ENCODE measurements at regions not wholly inside any gene's neighbourhood (a gene's known extent, or its start where the extent isn't known, plus 50 kb on each side); places are given as distances from the start of the nearest gene placed in this dataset.

DNA sequence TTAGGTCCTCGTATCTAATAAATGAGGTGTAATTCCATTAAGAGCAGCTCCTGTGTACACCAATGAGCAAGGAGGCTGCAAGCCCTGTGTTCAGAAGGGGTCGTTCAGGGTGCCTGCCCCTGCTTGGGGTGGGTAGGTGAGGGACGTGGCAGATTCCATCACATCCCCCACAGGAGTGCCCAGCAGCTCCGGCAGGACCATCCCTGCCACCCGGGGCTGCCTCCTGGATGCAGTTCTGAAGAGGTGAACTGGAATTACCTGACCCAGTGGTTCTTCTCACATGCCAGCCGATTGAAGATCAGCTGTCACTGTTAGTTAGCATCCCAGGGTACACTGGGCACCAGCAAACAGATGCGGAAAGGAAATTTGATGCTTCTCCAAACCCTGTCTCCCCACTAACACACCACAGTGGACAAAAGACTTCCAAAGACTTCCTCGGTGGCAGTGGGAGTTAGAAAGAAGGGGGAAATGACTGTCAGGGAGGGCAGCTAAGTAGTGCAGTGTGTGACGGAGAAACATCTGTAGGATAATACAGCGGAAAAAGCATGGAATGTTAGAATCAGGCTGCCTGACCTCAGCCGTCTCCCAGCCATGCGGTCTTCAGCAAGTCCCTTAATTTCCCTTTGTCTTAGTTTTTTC lies 313.6 kb upstream of the ZMIZ1 start:
- no peak for DNase-seq (ENCODE audit: low read depth in 2 of 2)

DNA sequence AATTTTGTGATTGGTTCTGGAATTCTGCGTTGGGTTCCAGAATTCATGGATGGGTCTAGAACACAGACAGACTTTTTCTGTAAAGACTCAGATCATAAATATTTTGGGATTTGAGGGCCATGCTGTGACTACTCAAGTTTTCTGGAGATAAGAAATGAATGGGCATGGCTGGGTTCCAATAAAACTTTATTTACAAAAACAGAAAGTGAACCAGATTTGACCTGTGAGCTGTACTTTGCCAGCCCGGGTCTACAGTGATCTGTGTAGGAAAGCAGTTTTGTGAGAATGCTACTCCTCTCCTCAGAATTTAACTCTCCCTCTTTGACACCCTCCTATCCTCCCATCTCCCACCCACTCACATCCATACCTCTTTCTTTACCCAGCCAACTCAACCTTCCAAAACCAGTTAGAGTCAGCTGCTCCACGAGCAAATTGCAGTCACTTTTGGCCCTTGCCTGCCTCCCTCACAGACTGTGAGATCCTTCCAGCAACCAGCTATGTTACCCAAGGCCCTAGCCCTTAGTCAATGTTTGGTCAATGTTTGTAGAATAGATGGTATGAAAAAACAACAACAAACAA lies 312.8 kb upstream of the ZMIZ1 start:
- no peak for DNase-seq (ENCODE audit: low read depth in 2 of 2)

DNA sequence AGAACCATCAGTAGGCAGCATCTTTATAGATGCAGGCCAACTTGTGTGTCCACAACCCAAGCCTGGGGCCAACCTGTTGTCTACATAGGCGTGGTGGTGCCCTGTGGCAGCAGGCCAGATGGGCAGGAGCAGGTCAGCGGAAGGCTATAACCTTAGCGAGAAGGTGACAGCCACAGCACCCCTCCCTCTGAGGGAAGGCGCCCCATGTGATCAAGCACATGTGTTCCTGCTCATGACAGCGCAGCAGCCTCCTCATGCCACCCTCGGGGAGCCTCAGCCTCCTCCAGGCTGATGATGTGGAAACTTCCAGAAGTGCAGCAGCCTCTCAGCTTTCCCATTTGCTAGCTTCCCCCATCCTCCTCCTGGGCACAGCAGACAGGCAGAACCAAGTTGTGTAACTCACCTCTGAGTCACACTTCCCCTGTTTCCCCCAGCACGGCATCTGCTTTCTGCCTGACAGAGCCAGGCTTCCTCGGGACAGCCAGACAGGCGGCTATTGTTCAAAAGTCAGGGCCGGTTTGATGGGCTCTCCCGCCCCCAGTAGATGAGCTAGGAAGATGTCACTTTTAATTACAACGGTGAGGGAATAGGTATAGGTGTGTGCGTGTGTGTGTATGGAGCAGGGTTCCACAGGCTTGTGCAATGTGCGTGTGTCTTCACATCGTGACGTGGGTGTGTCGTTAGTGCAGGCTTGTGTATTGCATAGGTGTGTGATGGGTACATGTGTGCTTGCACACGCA lies 312.0 kb upstream of the ZMIZ1 start:
- DNase-seq (ENCODE audit: low read depth in 2 of 2), result no peak

DNA sequence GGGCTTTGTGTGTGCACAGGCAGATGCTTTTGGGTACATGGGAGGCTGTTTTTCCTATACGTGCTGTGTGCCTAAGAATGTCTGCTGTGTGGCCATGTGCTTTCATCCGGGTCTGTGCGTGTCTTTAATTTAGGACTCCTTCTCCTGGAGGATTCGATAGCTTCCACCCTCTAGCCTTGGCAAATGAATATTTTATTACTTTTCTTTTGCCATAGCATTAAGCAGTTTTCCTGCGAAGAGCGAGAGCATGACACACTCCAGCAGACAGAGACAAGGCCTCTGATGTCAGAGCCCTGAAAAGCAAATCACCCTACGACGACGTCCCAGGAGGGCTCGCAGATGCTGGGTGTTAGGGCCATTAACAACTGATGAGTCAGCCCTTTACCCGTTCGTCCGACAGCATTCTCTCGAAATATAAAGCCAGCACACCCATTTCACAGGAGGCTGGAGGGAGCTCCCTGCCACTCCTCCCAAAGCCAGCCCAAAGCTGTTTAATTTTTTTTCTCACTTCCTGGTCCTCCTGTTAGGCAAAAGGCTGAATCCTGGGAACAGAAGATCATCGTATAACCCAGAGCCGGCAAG lies 311.3 kb upstream of the ZMIZ1 start:
- DNase-seq (ENCODE audit: low read depth in 2 of 2), result no peak

DNA sequence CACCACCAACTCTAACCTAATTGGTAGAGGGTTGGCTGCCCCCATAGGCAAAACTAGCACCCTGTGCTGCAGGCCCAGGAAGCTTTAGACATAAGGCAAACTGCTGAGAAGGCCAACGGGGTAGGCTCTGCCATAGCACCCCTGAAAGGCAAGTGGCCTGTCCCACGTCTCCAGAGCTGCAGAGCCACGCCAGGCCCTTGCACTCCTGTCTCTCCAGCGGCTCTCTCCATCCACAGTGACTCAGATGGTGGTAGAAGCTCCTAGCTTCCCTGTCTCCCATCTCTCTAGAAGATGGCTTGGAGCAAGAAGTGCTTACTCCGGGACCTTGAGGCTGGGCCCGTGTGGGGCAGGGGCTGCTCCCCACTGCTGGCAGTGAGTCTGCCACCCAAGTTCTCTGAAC lies 310.6 kb upstream of the ZMIZ1 start:
- no peak for DNase-seq (ENCODE audit: low read depth in 2 of 2)

DNA sequence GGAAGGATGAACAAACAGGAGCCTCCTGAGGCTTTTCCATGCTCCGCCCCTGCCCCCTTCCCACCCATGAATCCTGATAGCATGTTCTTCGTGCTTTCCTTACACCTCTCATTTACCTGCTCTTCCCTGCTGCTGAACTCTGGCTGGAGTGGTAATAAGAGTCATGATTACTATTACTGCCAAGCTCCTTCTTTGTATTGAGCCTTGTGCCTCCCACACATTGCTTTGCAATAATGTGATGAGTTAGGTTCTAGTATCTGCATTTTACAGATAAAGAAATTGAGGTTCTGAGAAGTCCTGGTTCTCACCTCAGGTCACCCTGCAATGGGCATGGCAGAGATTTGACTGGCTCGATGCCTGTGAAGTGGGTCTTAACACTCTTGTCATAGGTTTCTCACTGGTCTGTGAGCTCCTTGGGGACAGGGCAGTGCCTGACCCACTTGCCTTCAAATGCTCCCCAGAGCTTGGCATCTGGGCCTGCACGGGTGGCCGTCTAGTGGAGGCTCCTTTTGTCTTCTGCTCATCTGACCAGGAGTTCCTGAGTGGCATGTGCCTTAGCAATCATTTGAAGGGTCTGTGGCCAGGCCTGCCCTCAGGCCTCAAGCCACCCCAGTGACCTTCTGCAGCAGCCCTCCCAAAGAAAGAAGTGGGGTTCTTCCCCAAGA lies 309.2 kb upstream of the ZMIZ1 start:
- no peak for DNase-seq (ENCODE audit: low read depth in 2 of 2)

DNA sequence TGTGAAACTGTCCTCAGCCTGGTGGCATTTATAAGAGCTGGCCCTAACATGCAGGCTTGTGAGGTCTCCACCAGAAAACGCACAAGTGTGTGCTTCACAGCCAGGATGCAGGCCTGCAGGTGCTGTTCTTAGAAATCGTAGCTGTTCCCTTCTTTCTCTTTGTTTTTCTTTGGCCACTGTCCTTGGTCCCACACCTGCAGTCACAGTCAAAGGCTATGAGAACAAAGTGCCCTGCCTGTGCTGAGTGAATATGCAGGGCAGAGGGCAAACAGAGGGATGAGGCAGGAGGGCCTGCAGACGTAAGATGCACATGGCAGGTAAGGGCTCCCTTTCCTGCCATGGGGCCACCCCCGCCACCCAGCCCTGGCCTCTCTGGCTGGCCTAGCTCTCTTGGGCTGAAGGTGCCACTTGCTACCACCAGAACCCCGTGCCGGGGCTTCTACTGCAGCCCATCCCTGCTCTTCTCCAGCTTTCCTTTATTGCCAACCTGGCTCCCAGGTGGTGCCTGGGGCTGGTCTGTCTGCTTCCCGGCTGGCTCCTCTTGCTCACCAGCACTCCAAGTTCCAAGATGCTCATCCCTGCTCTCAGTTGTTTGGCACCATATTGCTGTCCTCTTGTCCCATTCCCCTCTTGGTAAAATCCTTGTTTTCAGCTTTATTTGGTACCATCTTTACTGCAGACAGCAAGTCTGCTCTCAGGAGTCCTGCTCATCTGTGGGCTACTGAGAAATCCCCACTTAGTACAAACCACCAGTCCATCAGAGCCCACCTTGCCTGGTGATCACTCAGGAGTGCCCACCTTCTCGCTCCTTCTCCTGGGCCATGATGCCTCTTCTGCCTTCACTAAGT lies 308.1 kb upstream of the ZMIZ1 start:
- DNase-seq (ENCODE audit: low read depth in 2 of 2), result no peak

DNA sequence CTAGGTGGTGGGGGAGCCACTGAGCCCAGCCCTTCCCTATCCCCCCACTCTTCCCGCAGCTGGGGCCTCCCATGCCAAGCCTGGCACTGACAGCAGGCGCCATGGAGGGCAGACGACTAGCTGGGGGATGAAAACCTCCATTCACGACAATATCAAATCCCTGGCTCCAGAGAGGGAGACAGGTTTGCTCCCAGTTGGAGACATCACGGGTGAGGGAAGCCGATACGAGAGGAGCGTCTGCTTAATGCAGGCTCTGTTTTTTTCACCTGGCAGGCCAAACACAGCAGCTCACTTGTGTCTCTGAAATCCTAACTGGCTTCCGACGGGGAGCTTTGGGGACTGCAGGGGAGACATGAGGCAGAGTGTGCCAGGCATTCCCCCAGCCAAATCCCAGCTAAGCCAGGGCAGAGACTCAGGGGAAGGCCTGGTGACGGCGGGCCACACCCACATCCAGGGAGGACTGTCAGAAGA lies 307.4 kb upstream of the ZMIZ1 start:
- DNase-seq (ENCODE audit: low read depth in 2 of 2), result no peak

DNA sequence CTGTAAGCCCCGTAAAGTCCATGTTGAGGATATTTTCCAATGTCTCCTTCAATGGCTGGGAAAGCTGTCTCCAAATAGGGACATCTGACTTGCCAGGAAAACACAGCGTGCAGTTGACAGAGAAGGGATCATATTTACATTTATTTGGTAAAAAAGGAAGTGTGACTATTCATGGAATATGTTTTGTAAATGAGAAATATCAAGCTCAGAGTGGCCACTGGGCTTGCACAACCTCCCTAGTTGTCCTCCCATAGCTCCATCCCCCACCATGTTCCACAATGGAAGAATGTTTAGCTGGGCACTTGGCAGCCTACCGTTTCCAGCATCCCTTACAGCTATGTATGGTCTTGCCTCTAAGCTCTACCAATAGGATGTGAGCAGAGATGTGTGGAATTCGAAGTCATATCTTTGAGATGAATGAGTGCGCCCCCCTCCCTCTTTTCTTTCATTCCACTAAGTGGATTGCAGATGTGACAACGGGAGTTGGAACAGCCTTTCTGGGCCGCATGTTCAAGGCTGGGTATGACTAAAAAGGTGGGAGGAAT lies 306.6 kb upstream of the ZMIZ1 start:
- DNase-seq (ENCODE audit: low read depth in 2 of 2), result no peak

DNA sequence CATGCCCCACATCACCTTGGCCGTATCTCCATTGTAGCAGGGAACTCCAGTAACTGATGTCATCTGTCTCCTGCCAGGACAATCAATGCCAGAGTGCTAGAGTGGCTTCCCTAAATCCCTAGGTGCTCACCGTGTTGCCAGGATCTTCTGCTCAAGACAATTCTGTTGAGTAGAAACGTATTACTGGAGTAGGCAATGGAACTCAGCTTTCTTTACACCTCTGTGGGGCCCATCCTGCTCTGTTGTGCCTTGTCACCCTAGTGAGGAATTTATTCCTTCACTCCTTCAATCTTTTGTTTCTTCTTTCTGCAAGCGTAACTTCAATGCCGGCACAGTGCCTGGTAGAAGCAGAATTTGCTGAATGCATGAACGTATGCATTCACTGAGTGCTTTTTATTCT lies 305.5 kb upstream of the ZMIZ1 start:
- no peak for DNase-seq (ENCODE audit: low read depth in 2 of 2)

DNA sequence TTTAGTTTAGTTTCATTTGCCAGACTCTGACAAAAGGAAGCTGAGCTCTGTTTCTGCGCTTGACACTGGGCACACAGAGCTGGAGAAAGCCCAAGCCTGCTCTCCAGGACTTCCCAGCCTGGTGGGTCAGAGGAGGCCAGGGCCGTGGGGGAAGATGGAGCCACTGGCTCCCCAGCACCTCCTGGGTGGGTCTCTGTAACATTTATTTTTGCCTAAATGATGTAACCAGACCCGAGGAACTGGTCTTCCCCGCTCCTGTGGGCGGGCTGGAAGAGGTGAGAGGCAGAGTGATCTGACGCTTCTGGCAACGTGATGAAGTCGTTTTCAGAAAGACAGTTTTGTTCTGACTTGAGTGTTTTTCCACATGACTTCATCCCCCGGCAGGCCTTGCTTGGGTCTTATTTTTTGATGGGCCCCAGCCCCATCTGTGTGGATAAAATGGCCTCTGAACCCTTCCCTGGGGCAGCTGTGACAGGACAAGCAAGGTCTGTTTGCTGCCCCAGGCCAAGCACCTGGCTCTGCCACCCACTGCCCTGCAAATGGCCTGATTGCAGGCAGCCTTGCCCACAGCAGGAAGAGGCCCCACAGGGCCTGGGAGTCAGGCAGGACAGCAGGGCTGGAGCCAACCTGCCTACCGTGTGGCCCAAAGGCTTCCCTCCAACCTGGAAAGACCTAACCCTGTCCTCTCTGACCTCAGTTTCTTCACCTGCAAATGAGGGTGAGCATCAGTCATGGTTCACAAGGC lies 304.9 kb upstream of the ZMIZ1 start:
- no peak for DNase-seq (ENCODE audit: low read depth in 2 of 2)

DNA sequence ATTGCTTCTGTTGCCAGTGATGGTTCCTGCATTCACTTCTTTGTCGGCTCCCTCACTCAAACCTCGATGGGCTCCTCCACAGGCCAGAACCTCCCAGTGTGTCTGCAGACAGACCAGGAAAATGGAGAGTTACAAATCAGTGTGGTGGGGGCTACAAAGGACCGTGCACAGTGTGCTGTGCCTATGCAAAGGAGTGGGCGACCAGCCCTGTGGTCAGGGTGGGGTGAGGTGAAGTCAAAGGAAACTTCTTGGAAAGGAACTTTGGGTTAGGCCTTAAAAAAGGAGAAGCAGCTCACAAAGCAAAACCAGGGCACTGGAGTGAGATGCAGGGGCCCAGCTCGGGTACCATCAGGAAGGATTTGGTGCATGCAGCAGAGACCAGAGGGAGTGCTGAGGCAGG lies 304.3 kb upstream of the ZMIZ1 start:
- DNase-seq (ENCODE audit: low read depth in 2 of 2), result no peak

DNA sequence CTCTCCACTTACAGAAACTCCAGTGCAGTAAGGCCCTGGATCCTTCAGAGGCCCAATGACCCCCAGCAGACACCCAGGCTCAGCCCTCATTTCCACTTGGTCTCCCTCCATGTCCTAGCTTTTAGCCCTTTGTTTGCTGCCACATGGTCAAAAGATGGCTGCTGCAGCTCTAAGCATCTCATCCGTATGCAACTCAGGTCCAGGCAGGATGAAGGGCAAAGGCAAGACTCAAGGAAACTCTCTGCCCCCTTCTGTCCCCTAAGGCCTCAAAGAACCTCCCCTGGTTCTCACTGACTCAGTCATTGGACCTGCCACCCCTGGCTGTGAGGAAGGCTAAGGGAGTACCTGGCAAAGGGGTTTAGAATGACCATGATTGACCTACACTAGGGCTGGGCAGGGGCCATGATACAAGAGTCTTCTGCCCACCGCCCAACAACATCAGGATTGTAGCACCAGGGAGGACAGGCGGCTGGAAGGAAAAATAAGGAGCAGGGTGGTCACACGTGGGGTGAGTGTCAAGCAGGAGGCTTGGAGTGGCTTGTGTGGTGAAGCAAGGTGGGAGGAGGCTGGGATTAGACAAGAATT lies 303.8 kb upstream of the ZMIZ1 start:
- no peak for DNase-seq (ENCODE audit: low read depth in 2 of 2)

DNA sequence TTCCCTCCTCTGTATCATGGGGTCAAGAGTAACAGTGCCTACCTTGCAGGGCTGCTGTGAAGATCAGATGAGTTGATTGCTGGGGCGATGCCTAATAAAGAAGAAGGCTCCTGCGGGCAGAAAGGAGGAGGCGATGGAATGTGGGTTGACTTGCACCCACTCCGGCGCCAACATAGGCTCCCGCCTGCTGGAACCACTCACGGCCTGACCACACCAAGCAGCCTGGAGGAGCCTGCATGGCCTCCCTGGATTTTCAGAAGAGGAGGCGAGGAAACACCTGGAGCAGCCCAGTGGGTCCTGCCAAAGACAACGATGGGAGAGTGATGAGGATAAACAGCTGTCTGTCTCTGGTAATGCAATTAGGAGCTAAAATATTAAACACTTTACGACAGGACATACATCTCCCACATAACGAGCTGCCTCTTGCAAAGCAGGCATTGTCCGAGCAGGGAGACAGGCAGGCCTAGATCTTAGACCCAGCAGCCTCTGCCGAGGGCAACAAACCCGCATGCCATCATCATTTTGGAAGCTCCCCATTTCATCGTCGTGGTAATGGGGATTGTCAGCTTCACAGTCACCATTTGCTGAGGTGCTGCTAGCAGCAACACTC lies 302.9 kb upstream of the ZMIZ1 start:
- no peak for DNase-seq (ENCODE audit: low read depth in 2 of 2)

DNA sequence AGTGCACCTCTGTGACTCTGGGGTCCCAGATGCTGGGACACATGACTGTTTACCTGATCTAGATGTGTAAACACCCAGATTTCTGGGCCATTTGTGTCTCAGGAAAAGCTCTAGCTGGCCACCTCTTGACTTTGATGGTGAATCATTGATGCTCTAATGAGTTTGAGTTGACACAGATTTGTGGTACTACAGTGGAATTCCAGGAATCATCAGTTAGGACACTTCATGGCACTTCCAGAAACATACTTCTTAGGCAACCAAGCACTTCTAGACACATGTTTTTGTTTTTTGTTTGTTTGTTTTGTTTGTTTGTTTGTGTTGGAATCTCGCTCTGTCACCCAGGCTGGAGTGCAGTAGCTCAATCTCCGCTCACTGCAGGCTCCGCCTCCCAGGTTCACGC lies 302.2 kb upstream of the ZMIZ1 start:
- DNase-seq (ENCODE audit: low read depth in 2 of 2), result no peak

DNA sequence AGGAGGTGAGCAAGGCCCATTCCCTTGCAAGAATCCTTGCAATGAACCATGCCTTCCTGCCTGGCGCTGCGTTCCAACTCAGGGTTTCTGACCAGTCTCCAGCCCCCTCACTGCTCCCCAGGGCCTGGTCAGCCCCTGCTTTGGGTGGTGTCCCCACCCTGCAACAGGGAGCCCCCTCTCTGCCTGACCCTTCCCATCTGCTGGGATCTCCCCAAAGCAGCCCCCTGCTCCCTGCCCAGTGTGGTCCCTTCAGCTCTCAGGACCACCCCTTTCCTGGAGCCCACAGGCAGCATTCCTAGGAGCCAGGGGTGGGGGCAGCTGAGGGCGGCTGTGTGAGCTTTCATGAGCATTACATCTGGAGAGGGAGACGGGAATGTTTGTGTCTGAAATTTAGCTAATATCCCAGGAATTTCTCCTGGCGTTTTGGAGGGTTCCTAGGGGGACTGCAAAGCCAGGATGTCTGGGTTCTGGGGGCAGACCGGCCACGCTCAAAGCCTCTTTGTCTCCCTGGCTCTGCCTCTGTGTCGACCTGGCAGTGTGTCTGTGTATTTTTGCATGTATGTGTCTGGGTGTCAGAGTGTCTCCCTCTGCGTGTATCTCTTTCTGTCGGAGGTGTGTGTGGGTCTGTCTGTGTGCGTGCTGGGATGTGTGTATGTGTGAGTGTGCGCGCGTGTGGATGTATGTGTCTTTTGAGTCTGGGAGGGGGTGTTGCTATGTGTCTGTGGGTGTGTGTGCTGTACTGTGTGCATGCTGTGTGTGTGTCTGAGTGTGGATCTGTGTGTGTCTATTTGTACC lies 300.5 kb upstream of the ZMIZ1 start:
- DNase-seq (ENCODE audit: low read depth in 2 of 2), result no peak

DNA sequence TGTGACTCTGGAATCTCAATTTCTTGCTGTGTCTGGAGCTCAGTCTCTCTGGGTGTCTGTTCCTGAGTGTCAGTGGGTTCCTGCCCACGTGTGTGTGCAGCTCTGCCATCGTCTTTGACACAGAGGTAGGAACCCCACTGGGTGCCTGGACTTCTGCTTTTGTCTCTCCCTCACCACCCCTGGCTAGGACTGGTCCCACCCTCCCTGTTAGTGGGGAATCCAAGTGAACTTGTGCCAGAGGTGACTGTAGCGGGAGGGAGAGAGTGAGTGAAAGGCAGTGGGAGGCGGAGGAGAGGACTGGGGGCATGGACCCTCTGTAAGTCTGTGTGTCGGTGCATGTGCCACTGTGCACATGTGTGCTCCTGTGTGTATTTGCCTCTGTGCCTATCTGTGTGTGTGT lies 299.9 kb upstream of the ZMIZ1 start:
- no peak for DNase-seq (ENCODE audit: low read depth in 2 of 2)

DNA sequence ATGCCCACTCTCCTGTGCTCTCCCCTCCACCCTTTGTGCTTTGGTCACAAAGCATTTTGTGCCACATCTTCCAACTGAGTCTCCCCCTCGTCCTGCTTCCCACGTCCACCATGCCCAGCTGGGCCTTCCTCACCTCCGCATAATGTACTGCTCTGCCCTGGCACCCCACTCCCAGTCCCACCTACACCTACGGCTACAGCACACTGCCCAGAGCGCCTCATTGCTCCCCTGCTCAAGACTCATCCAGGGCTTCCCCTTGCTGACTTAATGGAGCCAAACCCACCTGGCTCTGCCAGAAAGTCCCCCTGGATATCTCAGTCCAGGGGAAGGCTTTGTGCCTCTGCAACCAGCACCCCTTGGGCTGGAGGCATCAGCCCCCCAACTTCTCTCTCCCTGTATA lies 299.2 kb upstream of the ZMIZ1 start:
- no peak for DNase-seq (ENCODE audit: low read depth in 2 of 2)
